GM19452 (cell line): ENCODE measurements at regions not wholly inside any gene's neighbourhood (a gene's known extent, or its start where the extent isn't known, plus 50 kb on each side); places are given as distances from the start of the nearest gene placed in this dataset.

ENCODE experiments used
- ATAC-seq: cut with Tn5 transposase; IDR thresholded peaks from one replicate; pipeline ENCODE4 v1.9.1; 2021; ENCODE audit not compliant: unreplicated experiment

DNA sequence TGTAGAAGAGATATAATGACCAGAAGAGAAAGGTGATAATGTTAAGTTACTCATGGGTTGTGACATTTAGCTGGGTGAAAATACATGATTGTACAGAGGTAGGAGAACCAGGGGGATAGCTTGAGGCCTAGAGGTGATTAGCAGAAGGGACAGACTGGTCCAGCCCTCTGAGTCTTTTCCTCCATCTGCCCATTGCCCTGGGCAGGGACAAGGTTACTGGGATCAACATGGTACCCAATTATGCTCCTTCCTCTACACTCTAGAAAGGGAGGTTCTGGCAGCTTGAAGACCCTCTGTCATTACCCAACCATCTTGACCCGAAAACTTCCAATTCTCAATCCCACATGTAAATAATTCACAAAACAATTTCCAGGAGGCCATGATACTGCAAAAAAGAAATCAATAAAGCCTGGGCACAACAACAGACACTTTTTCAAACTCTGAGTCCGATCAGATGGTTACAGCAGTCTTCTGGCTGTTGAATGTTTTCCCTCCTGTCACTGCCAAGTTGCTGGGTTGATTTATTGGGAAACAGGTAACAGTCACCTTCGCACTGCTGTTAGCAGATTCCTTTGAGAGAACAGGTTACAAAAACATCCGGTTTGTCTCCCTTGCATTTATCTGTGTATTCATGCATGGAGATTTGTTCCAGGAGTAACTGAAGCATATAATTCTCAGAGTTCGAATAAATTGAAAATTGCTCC, 239.1 kb upstream of the HTR2A start:
- ATAC-seq = no peak

DNA sequence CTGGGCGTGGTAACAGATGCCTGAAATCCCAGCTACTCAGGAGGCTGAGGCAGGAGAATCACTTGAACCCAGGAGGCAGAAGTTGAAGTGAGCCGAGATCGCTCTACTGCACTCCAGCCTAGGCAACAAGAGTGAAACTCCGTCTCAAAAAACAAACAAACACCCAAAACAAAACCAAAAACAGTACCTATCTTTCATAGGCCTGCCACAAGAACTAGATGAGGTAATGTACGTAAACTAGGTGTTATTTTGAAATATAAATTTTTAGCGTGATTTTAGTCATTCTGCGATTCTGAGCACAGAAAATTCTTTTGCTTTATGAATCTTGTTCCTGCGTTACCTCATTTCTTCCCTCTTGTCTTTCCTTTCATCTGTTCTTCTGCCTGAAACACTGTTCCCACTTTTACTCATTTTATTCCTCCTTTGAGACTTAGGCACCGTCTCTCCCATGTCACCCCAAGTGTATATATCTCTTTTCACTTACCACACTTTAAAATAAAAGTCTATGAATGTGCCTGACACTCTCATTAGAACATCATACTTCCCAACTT, 238.2 kb upstream of the HTR2A start:
- no peak for ATAC-seq

DNA sequence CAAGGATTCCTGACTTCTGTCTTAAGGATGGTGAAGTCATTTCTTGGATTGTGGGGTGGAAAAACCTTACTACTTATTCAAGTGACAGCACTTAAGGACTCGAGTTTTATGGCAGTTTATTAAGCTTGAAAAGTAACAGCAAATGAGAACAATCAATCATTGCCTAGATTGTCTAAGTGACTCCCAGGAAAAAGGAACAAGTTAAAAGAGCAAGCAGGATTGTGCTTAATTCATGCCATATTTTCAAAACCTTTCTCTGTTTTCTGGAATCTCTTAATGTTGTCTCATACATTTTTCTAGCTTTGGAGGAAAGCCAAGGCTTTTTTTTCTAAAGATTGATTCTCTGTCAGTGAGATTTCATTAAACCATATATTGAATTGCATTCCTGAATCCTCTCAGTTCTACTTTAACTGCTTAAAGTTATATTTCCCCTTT, 236.2 kb upstream of the HTR2A start:
- no peak for ATAC-seq

DNA sequence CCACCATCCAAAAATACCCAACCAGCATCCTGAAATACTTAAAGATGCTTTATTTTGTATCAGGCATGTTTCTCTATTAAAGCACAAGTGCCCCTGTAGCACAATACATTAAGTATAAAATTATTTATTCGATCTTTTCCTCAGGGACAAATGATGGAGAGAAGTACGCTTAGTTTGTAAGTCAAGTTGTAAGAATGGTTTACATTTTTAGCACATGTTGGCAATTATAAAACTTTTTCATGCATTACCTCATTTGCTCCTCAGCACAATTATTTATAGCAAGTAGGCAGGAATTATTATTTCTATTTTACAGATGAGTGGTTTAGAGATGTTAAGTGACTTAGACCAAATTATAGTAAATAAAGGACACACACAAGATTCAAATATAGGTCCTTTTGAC, 232.6 kb upstream of the HTR2A start:
- no peak for ATAC-seq

DNA sequence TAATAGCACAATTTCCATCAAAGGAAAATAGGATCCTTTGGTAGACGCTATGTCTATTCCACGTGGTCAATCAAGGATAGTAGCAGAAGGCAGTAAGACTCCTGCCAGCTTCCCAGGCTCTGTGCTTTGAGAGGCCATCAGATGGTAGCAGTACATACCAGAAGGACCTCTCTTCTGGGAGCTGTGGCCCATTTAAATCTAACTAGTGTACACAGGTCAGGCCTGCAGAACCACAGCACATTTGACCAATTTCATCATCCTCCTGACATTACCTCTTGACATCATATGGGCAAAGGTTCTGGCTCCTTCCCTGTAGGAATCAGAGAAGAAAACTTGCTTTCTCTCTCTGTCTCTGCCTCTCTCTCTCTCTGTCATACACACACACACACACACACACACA, 229.6 kb upstream of the HTR2A start:
- no peak for ATAC-seq

DNA sequence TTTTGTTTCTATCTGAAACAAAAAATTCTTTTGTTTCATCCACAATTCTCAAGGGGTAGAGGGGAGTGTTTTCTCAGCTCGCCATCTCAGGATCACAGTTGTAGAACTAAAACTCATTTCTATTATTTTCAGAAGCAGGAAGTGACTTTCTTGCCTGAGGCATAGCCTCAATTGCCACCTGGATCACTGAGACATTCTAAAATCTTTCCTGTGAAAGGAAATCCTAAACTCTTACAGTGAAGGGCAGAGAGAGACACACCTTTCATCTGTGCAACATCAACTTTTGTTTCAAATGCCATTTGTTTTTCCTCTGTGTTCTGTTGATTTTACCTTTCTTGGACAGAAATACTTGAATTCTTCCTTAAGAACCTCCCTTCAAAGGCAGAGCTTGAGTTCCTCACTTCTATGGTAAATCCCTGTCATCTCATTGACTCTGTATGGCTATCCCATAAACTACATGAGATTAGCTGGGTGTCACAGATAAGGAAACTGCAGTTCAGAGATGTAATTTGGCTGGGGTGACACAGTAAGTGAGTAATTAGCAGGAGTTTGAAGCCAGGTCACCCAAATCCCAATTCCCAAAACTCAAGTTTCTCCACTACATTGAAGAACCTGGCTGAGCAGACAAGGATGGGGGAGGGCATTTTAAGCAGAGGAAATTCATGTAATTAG, 224.4 kb upstream of the HTR2A start:
- no peak for ATAC-seq

DNA sequence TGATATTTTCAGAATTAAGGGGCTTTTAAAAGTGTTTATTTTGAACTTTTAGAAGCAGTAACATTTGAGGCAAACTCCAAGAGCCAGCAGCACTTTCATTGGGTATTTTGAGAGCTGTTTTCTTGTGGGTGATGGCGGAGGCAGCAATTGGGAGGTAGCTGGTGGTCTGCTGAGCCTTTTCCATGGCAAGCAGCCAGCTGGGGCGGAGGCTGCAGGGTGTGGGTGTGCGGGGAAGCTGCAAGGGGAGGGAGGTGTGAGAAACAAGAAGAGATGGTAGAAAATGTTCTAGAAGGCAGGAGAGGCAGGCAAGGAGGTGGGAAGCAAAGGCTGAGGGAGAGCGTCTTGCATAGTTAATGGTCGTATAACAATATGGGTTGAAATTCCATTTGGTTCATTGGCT, 223.4 kb upstream of the HTR2A start:
- no peak for ATAC-seq

DNA sequence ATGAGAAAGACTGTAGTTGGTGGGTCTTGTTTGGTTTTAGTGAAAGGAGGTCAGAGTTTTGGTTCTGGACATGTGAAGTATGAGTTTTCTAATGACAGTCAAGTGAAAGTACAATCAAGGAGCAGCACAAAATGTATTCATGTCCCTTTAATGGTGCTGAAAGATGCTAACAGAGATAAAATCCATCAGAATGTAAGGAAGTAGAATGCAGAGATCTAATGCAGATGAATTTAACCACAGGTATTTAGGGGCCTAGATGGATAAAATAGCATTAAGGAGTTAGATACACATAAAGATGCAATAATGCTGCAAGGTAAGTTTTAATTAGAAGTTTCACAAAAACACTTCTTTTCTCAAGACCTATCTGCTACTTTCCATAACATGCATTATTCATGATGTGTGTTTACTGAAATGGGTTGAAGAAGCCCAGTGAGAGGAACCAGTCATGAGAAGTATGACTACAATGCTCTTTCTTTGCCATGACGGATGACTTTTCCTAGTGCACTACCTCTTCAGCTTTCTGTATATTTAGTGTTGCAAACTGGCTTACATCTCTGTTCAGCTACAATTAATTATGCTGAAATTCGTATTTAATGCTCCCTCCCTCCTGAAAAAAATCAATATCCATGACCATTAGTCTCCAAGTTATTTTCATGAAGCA, 222.9 kb upstream of the HTR2A start:
- ATAC-seq = no peak

DNA sequence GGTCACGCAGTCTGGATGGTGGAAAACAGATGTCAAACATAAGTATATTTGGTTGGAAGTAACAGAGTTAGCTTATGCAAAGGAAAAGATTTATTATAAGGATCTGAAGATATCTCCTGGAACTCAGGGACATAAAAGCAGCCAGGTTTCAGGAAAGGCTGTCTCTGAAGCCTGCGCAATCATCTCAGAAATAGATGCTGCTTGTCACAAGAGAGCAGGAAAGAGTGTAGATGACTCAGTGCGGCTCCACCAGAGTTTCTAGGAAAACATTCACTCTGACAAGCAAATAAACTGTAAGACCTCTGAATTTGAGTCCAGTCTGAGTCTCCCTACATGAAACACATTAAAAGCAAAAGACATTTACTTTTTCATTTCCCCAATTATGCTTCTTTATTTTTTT, 220.4 kb upstream of the HTR2A start:
- no peak for ATAC-seq

DNA sequence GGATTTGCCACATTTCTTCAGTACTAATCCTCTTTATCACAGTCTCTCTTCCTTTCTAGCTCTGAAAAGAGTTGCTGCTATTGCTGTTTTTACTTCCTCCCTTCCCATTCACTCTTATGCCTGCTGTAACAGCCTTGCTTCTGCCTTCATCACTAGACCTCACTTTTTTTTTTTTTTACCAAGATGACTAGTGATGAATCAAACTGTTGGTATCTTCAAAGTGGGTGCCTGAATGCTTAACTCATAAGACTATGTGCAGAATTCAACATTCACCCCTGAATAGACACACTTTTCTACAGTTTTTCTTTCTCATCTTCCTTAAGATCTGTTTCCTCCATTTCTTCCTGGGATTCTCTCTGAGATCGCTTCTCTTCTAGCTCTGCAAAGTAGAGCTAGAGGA, 217.2 kb upstream of the HTR2A start:
- no peak for ATAC-seq

DNA sequence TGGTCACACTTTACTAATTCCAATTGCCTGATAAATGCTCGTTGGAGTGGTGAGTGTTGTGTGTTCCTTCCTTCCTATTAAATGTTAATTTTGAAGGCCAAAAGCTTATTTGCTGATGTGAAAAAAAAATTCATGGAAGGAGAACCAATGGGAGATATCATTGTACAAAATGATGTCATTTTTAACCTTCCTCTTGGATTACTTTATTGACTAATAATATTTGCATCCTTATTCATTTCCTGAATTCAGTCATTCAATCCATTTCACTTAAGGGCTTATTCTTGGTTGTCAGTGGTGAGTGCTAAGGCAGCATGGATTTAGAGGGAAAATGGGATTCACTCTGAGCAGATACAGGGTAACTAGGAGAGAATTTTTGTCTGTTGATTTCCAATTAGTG, 216.0 kb upstream of the HTR2A start:
- no peak for ATAC-seq

DNA sequence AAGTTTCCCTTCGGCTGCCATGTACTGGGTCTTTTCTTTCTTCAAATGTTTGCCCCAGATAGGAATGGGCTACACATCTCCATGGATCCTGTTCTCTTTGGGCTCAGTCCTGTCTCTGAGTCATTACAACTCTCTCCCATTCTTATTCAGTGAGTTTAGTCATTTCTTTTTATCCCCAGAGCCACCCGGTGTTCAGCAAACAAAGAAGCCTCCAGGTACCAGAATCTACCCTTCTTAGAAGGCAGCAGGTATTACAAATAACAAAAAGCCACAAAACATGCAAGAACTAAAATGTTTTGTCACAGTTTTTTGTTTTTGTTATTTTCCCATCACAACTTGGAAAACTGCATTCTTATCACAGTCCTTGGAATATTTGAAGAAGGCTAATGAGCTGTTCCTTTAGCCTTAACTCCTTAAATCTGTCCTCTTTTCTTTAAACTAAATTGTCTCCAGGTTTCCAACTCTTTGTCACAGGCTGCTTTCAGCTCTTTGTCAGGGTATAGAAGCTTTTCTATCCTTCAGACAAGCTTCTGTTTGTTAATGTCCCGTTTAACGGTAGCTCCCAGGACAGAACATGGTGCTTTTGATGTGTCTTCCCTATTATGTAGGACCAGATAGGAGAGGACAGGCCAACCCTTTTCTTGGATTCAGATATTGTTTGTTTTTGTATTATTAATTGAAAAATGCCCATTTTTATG, 215.5 kb upstream of the HTR2A start:
- ATAC-seq = no peak

DNA sequence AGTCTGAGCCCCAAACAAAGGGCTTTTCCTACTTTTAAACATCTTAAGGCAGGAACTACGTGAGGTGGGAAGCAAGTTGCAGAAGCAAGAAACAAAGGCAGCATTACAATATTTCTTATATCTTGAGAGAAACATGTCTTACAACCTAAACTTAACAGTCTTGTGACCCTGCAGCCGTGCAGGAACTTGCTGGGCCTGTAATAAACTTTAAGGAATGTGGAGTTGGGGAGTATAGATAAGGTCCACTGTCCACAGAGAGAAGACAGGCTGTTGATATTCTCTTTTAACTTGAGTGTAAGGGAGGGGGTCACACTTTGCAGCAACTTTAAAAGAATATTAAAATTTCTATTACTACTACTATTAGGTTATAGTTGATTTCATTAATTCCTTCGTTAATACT, 214.6 kb upstream of the HTR2A start:
- ATAC-seq = no peak

DNA sequence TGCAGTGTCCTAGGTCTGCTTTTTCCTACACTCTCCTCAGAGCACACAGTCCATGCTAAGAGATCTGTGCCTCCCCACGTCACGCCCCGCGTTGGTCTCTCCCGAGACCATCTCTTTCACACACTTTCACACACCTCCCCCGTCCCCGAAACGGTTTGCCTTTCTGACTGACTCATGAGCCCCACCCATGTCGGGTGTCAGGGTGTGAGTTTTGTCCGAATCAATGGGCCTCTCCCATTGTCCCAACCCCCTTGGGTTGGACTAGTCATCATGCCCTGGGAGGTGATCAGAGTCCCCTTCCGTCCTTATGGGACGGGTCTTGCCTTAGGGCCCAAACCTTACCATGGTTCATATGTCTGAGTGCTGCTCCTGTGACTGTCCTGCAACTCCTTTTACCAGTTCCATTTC, 214.0 kb upstream of the HTR2A start:
- ATAC-seq = no peak

DNA sequence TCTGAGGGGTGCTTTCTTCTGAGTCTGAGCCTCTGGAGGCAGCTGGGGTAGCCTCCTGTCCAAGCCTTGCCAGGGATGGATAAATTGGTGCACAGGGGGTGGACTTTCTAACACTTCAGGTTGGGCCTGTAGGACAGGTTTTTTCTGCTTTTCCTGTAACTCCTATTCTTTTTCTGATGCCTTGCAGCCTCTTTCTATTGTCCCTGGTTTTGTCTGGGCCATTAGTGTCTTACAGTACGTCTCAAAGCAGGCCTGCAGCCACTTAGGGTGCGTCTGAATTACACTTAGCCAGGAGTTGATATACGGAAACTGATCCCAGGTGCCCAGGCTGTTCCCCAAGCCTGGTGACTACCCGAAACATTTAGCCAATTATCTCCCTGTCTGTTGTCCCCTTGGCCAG, 213.3 kb upstream of the HTR2A start:
- ATAC-seq = no peak

DNA sequence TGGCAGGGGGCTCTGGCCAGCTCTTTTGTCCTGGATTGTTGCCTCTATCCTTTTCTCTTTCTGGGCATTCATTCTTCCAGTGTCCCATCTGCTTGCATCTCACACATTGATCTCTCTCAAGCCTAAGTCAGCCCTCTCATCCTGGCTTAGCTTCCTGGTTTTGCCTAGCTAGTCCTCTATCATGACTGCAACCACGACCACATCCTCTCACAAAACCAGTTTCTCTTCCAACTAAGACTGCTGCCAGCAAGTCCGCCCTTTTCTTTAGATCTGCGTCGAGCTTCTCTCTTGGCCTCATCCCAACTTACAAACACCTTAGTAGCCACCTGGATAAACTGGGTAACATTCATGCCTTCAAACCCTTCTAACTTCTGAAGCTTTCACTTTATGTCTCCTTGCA, 212.2 kb upstream of the HTR2A start:
- no peak for ATAC-seq

DNA sequence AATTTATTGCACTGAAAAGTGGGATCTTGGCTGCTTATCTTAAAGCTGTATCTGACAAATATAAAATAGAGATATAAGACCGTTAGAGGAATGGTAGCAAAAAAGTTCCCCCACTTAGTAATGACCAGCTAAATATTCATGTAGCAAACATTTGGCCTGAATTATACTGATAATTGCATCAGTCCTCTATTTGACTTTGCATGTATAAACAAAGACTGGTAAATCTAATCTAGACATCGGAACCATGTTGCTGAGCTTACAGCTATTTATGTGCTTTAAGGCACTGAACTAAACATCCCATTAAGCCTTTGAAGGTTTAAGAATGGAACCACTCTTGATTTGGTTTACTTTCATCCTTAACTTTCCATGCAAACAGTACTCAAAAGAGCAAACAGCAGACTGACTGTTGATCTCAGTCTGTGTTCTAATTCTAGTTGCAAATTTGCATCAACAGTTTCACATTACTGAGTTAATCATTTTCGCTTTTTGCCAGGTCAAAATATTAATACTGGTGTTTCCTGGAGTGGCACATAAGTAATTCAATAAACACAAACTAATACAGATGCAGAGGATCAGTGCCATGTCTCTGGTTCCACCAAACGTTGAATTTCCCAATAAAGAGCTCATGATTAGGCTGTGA, 203.5 kb upstream of the HTR2A start:
- ATAC-seq = peak; percentile 81

DNA sequence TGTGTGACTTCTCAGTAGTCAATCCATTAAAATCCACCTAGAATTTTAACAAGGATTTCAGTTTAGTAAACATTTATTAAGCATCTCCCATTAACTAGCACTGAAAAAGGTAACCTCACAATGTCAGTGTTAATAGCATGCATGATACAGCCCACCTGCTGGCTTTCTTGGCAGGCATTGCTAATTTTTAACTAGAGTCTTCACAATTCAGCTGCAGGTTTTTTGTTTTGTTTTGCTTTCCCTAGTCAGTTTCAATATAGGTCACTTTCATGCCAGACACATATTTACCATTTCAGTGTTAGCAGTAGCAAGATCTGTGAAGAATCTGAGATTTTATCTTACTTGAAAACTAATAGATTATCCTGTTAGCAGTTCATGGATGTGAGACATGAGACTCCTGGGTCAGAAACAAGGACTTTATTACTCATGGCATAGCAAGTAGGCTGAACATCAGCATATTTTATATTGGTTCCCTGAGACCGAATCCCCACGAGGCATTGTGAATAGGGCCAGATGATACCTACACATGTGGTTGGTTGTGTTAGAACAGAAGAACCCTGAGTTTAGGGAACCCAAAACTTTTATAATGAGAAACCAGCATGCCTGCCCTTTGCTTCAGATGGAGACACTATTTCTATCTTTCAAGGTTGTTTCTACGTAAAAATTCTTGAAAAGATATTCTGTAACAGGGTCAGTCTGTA, 198.0 kb upstream of the HTR2A start:
- ATAC-seq = peak; percentile 98

DNA sequence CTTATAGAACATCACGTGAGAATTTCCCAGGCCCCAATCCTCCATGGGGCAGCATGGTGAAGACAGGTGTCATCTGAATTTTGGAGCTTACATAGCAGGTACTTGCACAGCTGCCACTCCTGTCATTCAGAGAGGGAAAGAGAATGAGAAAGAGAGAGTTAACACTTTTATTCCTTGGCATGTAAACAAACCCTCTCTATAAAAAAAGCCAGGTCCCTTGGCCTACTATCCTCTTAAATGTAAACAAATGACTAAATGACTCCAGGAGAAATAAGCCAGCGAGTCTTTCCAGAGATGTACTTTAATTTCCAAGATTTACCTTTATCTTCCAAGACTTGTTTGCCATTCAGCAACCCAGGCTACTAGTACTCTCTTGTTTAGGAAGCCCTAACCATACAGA, 195.3 kb upstream of the HTR2A start:
- ATAC-seq = no peak

DNA sequence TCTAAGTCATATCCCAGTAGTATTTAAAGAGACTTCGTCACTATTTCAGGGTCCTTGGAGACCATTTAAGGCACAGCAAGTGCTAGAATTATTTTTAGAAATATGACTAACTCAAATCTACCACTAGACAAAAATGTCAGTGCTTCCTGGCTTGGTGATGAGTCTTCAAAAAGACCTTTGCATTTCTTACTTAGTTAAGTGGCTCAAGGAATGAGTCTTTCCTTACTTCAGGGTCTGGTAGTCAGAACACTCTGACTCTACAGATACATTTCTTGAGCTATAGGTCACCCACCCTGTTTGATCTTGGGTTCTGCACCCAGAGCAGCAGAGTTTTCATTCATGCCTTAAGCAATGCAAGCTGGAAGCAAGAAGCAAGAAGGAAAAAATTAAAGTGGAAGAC, 191.0 kb upstream of the HTR2A start:
- no peak for ATAC-seq
